A673 (cell line): ENCODE measurements at regions not wholly inside any gene's neighbourhood (a gene's known extent, or its start where the extent isn't known, plus 50 kb on each side); places are given as distances from the start of the nearest gene placed in this dataset.

ENCODE experiments used
- BruUV-seq: library from RNA; stranded (reverse); fragments of 400-500 nt; replicated peaks from 2 replicates; lab custom pipeline; 2021; lab: Mats Ljungman, UMichigan
- CTCF ChIA-PET: fragments of 300-600 bp; sonication (Branson Sonifier 250); formaldehyde crosslinking; loops from one replicate; lab custom pipeline; 2022; ENCODE audit warnings: antibody characterized with exemption; lab: Charles Lee
- POLR2A ChIA-PET: fragments of 300-600 bp; sonication (Branson Sonifier 250); formaldehyde crosslinking; loops from one replicate; lab custom pipeline; 2022; ENCODE audit warnings: antibody characterized with exemption; ENCODE audit not compliant: low non-redundant PET; lab: Charles Lee
- DNase-seq: peaks from one replicate; pipeline ENCODE4 v3.0.0-alpha.2; 2015; ENCODE audit warnings: low spot score
- H3K27ac ChIP-seq: fragments of 200-600 bp; sonication (generic); 2 replicates; pipeline ENCODE4 v1.5.1; 2016; ENCODE audit warnings: mixed run types, low read depth, mild to moderate bottlenecking, mixed read lengths, antibody characterized with exemption, low read length; ENCODE audit not compliant: poor library complexity, severe bottlenecking
- H3K27me3 ChIP-seq: fragments of 200-600 bp; sonication (generic); replicated peaks from 2 replicates; pipeline ENCODE4 v1.6.1; 2017; ENCODE audit warnings: mixed run types, low read depth, mild to moderate bottlenecking, mixed read lengths, antibody characterized with exemption, low read length; ENCODE audit not compliant: insufficient read depth, poor library complexity
- H3K36me3 ChIP-seq: fragments of 200-600 bp; sonication (generic); 2 replicates; pipeline ENCODE4 v1.6.1; 2016; ENCODE audit warnings: mixed run types, mild to moderate bottlenecking, mixed read lengths, antibody characterized with exemption, low read length; ENCODE audit not compliant: insufficient read depth, poor library complexity, severe bottlenecking
- H3K4me1 ChIP-seq: fragments of 200-600 bp; sonication (generic); 2 replicates; pipeline ENCODE4 v1.6.1; 2017; ENCODE audit warnings: mixed run types, mild to moderate bottlenecking, mixed read lengths, antibody characterized with exemption, low read length; ENCODE audit not compliant: insufficient read depth, poor library complexity, severe bottlenecking
- H3K4me3 ChIP-seq: fragments of 200-600 bp; sonication (generic); 2 replicates; pipeline ENCODE4 v1.5.1; 2016; ENCODE audit warnings: low read depth, mixed run types, mild to moderate bottlenecking, mixed read lengths, low read length; ENCODE audit not compliant: poor library complexity, severe bottlenecking
- H3K9me3 ChIP-seq: fragments of 200-600 bp; sonication (generic); 2 replicates; pipeline ENCODE4 v1.6.1; 2016; ENCODE audit warnings: mixed run types, low read depth, mild to moderate bottlenecking, mixed read lengths, antibody characterized with exemption, low read length; ENCODE audit not compliant: poor library complexity, severe bottlenecking
- CTCF ChIP-seq: fragments of 300-800, 200-600 bp; sonication (generic); conservative IDR thresholded peaks from 2 replicates; pipeline ENCODE4 v1.5.1; 2017; ENCODE audit warnings: low read depth, mild to moderate bottlenecking, antibody characterized with exemption, low read length, moderate library complexity, mixed read lengths
- EZH2 ChIP-seq: fragments of 200-600 bp; sonication (generic); IDR thresholded peaks from 2 replicates; pipeline ENCODE4 v1.6.1; 2017; ENCODE audit warnings: borderline replicate concordance, low read depth, mild to moderate bottlenecking, mixed read lengths, antibody characterized with exemption, low read length; ENCODE audit not compliant: poor library complexity, severe bottlenecking
- intact Hi-C: fragments of 100-400 bp; cut with micrococcal nuclease; formaldehyde crosslinking; loops from one replicate; pipeline ENCODE4 v1.10.0; 2022; ENCODE audit not compliant: unreplicated experiment

GRCh38 chr2:56450047-56450446, 266.3 kb downstream of the CCDC85A start:
- H3K27ac ChIP-seq = no peak overlapping the region
- intact Hi-C loops = no loop called here
- BruUV-seq = no TSS peak
- H3K4me3 ChIP-seq = no peak overlapping the region
- TF ChIP-seq CTCF (no peak), EZH2 (no peak)
- CTCF ChIA-PET = no interaction called here
- POLR2A ChIA-PET = no interaction called here
- H3K4me1 ChIP-seq = no peaks in the 10 kb centered on the region
- H3K36me3 ChIP-seq = no peaks in the 10 kb centered on the region
- no peak for DNase-seq
- H3K27me3 ChIP-seq = no peaks in the 10 kb centered on the region
- H3K9me3 ChIP-seq = no peaks in the 10 kb centered on the region

- ChIA-PET CTCF (no interaction called here), POLR2A (no interaction called here)
- Histone ChIP-seq H3K36me3 (no peaks in the 10 kb centered on the region), H3K4me1 (no peaks in the 10 kb centered on the region), H3K4me3 (no peak overlapping the region), H3K27ac (no peak overlapping the region), H3K9me3 (no peaks in the 10 kb centered on the region), H3K27me3 (no peaks in the 10 kb centered on the region)
- intact Hi-C loops = no loop called here
- no TSS peak for BruUV-seq
- TF ChIP-seq CTCF = no peak
- no peak for TF ChIP-seq EZH2
- no peak for DNase-seq
Observed at GRCh38 chr2:56450772-56451171, 267.0 kb downstream of the CCDC85A start.

- POLR2A ChIA-PET = no interaction called here
- CTCF ChIA-PET = no interaction called here
- Histone ChIP-seq H3K9me3 (no peaks in the 10 kb centered on the region), H3K27me3 (no peaks in the 10 kb centered on the region), H3K27ac (no peak overlapping the region), H3K4me1 (no peaks in the 10 kb centered on the region), H3K36me3 (no peaks in the 10 kb centered on the region), H3K4me3 (no peak overlapping the region)
- intact Hi-C loops = no loop called here
- no peak for TF ChIP-seq EZH2
- TF ChIP-seq CTCF = no peak
- DNase-seq = no peak
- BruUV-seq = no TSS peak
Observed at GRCh38 chr2:56455642-56456041, 271.9 kb downstream of the CCDC85A start.
